Glutamatergic neuron (in vitro differentiated cells): ENCODE measurements at regions not wholly inside any gene's neighbourhood (a gene's known extent, or its start where the extent isn't known, plus 50 kb on each side); places are given as distances from the start of the nearest gene placed in this dataset.

Experiments used
- DNase-seq: peaks from one replicate; pipeline ENCODE4 v3.0.0; 2022
- H3K27ac Mint-ChIP-seq: one replicate; pipeline ENCODE4 v1.8.0; 2020; ENCODE audit warnings: mild to moderate bottlenecking, mixed read lengths, inconsistent platforms; ENCODE audit not compliant: unreplicated experiment
- H3K27me3 Mint-ChIP-seq: one replicate; pipeline ENCODE4 v1.8.0; 2020; ENCODE audit warnings: mild to moderate bottlenecking, moderate library complexity, mixed read lengths, inconsistent platforms; ENCODE audit not compliant: unreplicated experiment
- H3K36me3 Mint-ChIP-seq: one replicate; pipeline ENCODE4 v1.8.0; 2020; ENCODE audit warnings: mild to moderate bottlenecking, mixed read lengths, inconsistent platforms; ENCODE audit not compliant: unreplicated experiment
- H3K4me1 Mint-ChIP-seq: one replicate; pipeline ENCODE4 v1.8.0; 2020; ENCODE audit warnings: mild to moderate bottlenecking, low read depth, mixed read lengths, inconsistent platforms; ENCODE audit not compliant: unreplicated experiment
- H3K4me3 Mint-ChIP-seq: one replicate; pipeline ENCODE4 v1.8.0; 2020; ENCODE audit warnings: mild to moderate bottlenecking, mixed read lengths, inconsistent platforms; ENCODE audit not compliant: unreplicated experiment
- H3K9me3 Mint-ChIP-seq: one replicate; pipeline ENCODE4 v1.8.0; 2020; ENCODE audit warnings: mild to moderate bottlenecking, moderate library complexity, mixed read lengths, inconsistent platforms; ENCODE audit not compliant: unreplicated experiment
- CTCF ChIP-seq: fragments of 200-600 bp; sonication (generic); IDR thresholded peaks from one replicate; pipeline ENCODE4 v1.5.0; 2021; ENCODE audit not compliant: partially characterized antibody, unreplicated experiment

GRCh38 chr3:70742081-70742480 lies 429.6 kb upstream of the MDFIC2 start:
- no peak for DNase-seq
- H3K9me3 Mint-ChIP-seq, result no peaks in the 10 kb centered on the region
- no peak for TF ChIP-seq CTCF
- no peaks in the 10 kb centered on the region for H3K36me3 Mint-ChIP-seq
- H3K27ac Mint-ChIP-seq, result no peak overlapping the region
- H3K27me3 Mint-ChIP-seq, result no peaks in the 10 kb centered on the region
- H3K4me1 Mint-ChIP-seq, result no peaks in the 10 kb centered on the region
- H3K4me3 Mint-ChIP-seq, result no peak overlapping the region

- no peak for TF ChIP-seq CTCF
- Mint-ChIP-seq H3K9me3 (no peaks in the 10 kb centered on the region), H3K27ac (no peak overlapping the region), H3K36me3 (no peaks in the 10 kb centered on the region), H3K4me1 (no peaks in the 10 kb centered on the region), H3K4me3 (no peak overlapping the region), H3K27me3 (no peaks in the 10 kb centered on the region)
- DNase-seq, result no peak
Measured at GRCh38 chr3:70740872-70741271, 428.4 kb upstream of the MDFIC2 start.

- H3K27ac Mint-ChIP-seq, result no peak overlapping the region
- no peaks in the 10 kb centered on the region for H3K4me1 Mint-ChIP-seq
- no peak overlapping the region for H3K4me3 Mint-ChIP-seq
- H3K9me3 Mint-ChIP-seq, result no peaks in the 10 kb centered on the region
- no peak for TF ChIP-seq CTCF
- no peaks in the 10 kb centered on the region for H3K27me3 Mint-ChIP-seq
- DNase-seq, result no peak
- H3K36me3 Mint-ChIP-seq, result no peaks in the 10 kb centered on the region
Measured at GRCh38 chr3:70740071-70740470, 427.6 kb upstream of the MDFIC2 start.

- H3K4me3 Mint-ChIP-seq, result no peak overlapping the region
- H3K36me3 Mint-ChIP-seq, result no peaks in the 10 kb centered on the region
- no peak overlapping the region for H3K27ac Mint-ChIP-seq
- H3K9me3 Mint-ChIP-seq, result no peaks in the 10 kb centered on the region
- no peak for DNase-seq
- TF ChIP-seq CTCF, result no peak
- H3K4me1 Mint-ChIP-seq, result no peaks in the 10 kb centered on the region
- no peaks in the 10 kb centered on the region for H3K27me3 Mint-ChIP-seq
Measured at GRCh38 chr3:70738291-70738681, 425.8 kb upstream of the MDFIC2 start.

- H3K27me3 Mint-ChIP-seq, result no peaks in the 10 kb centered on the region
- no peak overlapping the region for H3K27ac Mint-ChIP-seq
- TF ChIP-seq CTCF, result no peak
- H3K4me3 Mint-ChIP-seq, result no peak overlapping the region
- H3K4me1 Mint-ChIP-seq, result no peaks in the 10 kb centered on the region
- H3K36me3 Mint-ChIP-seq, result no peaks in the 10 kb centered on the region
- DNase-seq, result no peak
- H3K9me3 Mint-ChIP-seq, result no peaks in the 10 kb centered on the region
Measured at GRCh38 chr3:70737666-70738290, 425.3 kb upstream of the MDFIC2 start.
